HL-60 (cell line): ENCODE measurements at regions not wholly inside any gene's neighbourhood (a gene's known extent, or its start where the extent isn't known, plus 50 kb on each side); places are given as distances from the start of the nearest gene placed in this dataset.

Experiments
- CTCF ChIP-seq: IDR thresholded peaks from one replicate; pipeline ENCODE4 v1.5.1; 2011; ENCODE audit warnings: low read length, control low read depth, inconsistent platforms; ENCODE audit not compliant: insufficient read depth
- POLR2AphosphoS5 ChIP-seq: IDR thresholded peaks from 2 replicates; pipeline ENCODE4 v1.6.1; 2012; ENCODE audit warnings: low read depth
- REST ChIP-seq: IDR thresholded peaks from 2 replicates; pipeline ENCODE4 v1.6.1; 2012; ENCODE audit warnings: low read depth; ENCODE audit not compliant: insufficient replicate concordance

DNA sequence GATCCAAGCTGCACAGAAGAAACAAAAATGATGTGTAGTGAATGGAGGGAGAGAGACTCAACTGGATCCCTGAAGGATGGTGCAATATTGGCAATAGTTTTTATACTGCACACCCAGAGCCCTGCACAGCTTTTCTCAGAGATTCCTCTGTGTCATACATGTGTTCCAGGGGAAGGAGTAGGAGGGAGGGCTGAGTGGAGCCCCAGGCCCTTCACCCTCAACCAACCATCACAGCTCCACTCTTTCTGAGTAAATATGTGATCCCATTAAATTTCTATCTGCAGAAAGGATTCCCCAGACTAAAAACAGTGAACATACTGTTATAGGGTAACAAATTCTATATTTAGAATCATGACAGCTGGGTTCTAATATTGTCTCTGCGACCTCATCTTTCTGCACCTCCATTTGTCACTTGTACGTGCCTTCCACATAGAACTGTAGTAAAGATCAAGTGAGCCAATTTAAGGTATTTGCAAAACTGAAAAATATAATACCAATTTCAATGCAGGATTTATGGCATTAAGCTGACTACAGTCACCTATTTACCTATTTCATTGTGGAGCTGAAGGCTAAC is 421.4 kb upstream of the NRSN1 start:
- no peak for TF ChIP-seq CTCF
- TF ChIP-seq REST: no peak
- no peak for TF ChIP-seq POLR2AphosphoS5
